ENCODE measurements at regions not wholly inside any gene's neighbourhood (a gene's known extent, or its start where the extent isn't known, plus 50 kb on each side); places are given as distances from the start of the nearest gene placed in this dataset.
"Not testable (repeated sequence)": the region's sequence is repeated elsewhere in the genome, so short reads cannot be mapped to it uniquely, and the experiment has no call there.

- in situ Hi-C loops (cut with MboI; ENCODE audit: low sequenced_read_pairs in 4 of 4); H3K4me1 ChIP-seq; intact Hi-C loops (cut with DNase I; ENCODE audit: low total_unique reads); H3K36me3 ChIP-seq; ATAC-seq; DNase-seq; H3K9me3 ChIP-seq; H3K27ac ChIP-seq; H3K27me3 ChIP-seq; H3K4me3 ChIP-seq: not testable (repeated sequence)
Measured at GRCh38 chr2:87638114-87638807, 109.6 kb upstream of the PLGLB2 start.

DNA sequence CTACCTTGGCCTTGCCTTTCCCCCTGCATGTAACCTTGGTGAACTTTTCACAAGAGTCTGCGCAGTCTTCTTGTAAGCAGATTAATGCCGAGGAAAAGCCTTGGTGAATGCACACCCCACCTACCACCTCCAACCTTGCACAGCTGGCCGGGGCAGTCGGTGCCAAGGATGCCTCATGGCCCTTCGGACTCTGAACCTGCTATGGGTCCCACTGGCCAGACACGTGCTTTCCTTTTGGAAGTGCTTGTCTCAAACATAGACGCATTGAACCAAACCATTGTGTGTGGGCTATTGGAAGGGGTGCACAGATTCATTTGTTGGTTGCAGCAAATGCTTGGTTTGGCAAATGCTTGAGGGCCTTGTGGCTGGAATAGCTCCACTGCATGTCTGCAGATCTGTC, 109.0 kb upstream of the PLGLB2 start:
- H3K27me3 ChIP-seq; DNase-seq; H3K36me3 ChIP-seq; H3K9me3 ChIP-seq; intact Hi-C loops (cut with DNase I; ENCODE audit: low total_unique reads); ATAC-seq; H3K4me3 ChIP-seq; in situ Hi-C loops (cut with MboI; ENCODE audit: low sequenced_read_pairs in 4 of 4); H3K27ac ChIP-seq; H3K4me1 ChIP-seq: not testable (repeated sequence)

DNA sequence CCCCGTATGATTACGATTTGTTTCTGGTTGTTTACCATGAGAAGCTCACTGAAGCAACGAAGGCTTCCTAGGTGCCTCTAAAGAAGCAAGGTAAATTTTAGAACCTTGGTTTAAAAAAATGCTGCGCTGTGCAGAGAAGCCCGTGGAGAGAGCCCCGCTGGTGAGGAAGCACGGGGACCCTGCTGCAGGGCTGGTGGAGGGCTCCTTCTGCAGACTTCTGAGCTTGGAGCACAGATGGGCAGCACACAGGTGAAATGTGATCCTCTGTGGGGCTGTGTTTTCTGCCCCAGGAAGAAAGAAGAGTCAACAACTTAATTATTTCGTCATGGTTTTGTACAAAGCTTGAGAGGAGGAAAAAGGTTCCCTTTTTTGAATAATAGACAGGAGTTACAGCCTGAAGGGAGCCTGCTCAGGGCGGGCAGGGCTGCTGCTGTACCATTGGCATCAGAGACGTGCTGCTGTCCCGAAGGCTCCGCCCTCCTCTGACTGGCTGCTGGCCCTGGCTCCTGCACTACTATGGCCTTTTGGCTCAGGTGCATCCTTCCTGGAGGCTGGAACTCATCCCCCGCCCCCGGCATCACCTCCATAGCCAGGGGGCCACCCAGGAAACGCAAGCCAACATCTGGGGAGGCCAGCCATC, 108.0 kb upstream of the PLGLB2 start:
- H3K27me3 ChIP-seq; H3K27ac ChIP-seq; DNase-seq; H3K4me3 ChIP-seq; intact Hi-C loops (cut with DNase I; ENCODE audit: low total_unique reads); H3K36me3 ChIP-seq; H3K4me1 ChIP-seq; H3K9me3 ChIP-seq; in situ Hi-C loops (cut with MboI; ENCODE audit: low sequenced_read_pairs in 4 of 4); ATAC-seq: not testable (repeated sequence)

DNA sequence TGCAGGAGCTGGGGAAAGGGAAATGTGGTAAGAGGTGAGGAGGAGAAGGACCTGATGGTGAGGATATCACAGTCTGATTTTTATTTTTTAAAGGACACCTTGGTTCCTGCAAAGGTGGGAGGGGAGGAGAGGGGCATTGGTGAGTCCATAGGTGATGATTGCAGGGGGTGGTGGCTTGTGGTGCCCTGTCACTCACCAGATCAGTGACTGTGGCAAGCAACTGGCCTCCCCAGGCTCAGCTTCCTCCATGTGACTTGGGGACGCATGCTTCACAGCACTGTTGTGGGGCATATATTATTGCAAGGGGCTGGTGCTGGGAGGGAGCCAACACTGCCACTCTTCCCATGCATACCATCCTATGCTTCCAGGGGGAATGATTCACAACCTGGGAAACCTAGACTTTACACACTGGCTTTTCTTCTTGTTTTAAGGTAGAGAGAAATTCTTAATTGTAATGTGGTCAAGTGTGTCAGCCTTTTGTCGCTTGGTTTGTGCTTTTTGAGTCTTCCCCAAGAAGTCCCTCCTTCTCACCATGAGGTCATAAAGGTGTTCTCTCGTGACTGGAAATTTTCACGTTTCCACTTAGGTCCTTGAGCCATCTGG, 106.8 kb upstream of the PLGLB2 start:
- in situ Hi-C loops (cut with MboI; ENCODE audit: low sequenced_read_pairs in 4 of 4); H3K4me3 ChIP-seq; ATAC-seq; H3K36me3 ChIP-seq; H3K27me3 ChIP-seq; H3K27ac ChIP-seq; intact Hi-C loops (cut with DNase I; ENCODE audit: low total_unique reads); H3K4me1 ChIP-seq; H3K9me3 ChIP-seq; DNase-seq: not testable (repeated sequence)

DNA sequence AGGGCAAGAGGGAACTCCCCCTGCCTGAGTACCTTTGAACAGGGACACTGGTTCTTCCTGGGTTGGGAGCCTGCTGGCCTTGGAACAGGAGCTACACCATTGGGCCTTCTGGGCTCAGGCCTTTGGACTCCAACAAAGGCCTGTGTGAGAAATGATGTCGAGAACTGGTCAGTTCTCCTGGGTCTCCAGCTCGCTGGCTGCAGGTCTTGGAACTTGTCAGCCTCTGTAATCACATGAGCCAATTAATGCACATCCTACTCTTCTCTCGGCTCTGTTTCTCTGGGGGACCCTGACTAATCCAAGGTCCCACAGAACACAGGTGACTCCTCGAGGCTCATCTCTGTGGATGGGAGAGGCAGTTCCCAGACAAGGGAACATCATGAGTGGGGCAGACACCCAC, 104.7 kb upstream of the PLGLB2 start:
- DNase-seq; intact Hi-C loops (cut with DNase I; ENCODE audit: low total_unique reads); in situ Hi-C loops (cut with MboI; ENCODE audit: low sequenced_read_pairs in 4 of 4); H3K36me3 ChIP-seq; H3K27ac ChIP-seq; H3K27me3 ChIP-seq; H3K4me3 ChIP-seq; H3K4me1 ChIP-seq; ATAC-seq; H3K9me3 ChIP-seq: not testable (repeated sequence)

- H3K36me3 ChIP-seq; in situ Hi-C loops (cut with MboI; ENCODE audit: low sequenced_read_pairs in 4 of 4); H3K27me3 ChIP-seq; intact Hi-C loops (cut with DNase I; ENCODE audit: low total_unique reads); ATAC-seq; DNase-seq; H3K4me3 ChIP-seq; H3K9me3 ChIP-seq; H3K27ac ChIP-seq; H3K4me1 ChIP-seq: not testable (repeated sequence)
Measured at GRCh38 chr2:87647737-87648498, 100.0 kb upstream of the PLGLB2 start.

- H3K27me3 ChIP-seq; in situ Hi-C loops (cut with MboI; ENCODE audit: low sequenced_read_pairs in 4 of 4); H3K4me3 ChIP-seq; DNase-seq; intact Hi-C loops (cut with DNase I; ENCODE audit: low total_unique reads); H3K4me1 ChIP-seq; H3K9me3 ChIP-seq; H3K27ac ChIP-seq; ATAC-seq; H3K36me3 ChIP-seq: not testable (repeated sequence)
Measured at GRCh38 chr2:87648815-87649214, 99.1 kb upstream of the PLGLB2 start.

GRCh38 chr2:87649871-87650270, 98.0 kb upstream of the PLGLB2 start:
- DNase-seq; H3K27ac ChIP-seq; ATAC-seq; H3K4me3 ChIP-seq; H3K4me1 ChIP-seq; H3K27me3 ChIP-seq; intact Hi-C loops (cut with DNase I; ENCODE audit: low total_unique reads); H3K36me3 ChIP-seq; in situ Hi-C loops (cut with MboI; ENCODE audit: low sequenced_read_pairs in 4 of 4); H3K9me3 ChIP-seq: not testable (repeated sequence)

GRCh38 chr2:87650837-87651236, 97.0 kb upstream of the PLGLB2 start:
- intact Hi-C loops (cut with DNase I; ENCODE audit: low total_unique reads); in situ Hi-C loops (cut with MboI; ENCODE audit: low sequenced_read_pairs in 4 of 4); H3K4me3 ChIP-seq; DNase-seq; H3K27ac ChIP-seq; H3K36me3 ChIP-seq; H3K9me3 ChIP-seq; H3K27me3 ChIP-seq; H3K4me1 ChIP-seq: not testable (repeated sequence)
- ATAC-seq: peak; percentile 26 to 53

DNA sequence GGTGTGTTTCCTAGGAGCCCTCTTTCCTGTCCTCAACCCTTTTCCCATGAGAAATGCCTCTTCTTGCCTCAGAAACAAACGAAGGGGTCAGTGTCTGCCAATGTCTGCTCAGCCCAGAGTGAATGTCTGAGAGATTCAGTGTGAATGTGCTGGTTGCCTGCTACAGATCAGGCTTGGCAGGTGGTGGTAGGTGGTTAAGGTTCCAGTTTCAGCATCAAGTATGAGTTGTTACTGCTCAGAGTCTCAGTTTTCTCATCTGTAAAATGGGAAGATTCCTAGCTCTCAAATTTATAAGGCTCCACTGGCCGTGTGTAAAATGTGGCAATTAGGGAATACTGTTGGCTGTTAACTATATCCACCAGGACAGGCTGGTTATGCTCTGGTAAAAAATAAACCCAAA, 96.3 kb upstream of the PLGLB2 start:
- H3K27ac ChIP-seq; intact Hi-C loops (cut with DNase I; ENCODE audit: low total_unique reads); ATAC-seq; DNase-seq; H3K9me3 ChIP-seq; H3K27me3 ChIP-seq; H3K4me3 ChIP-seq; in situ Hi-C loops (cut with MboI; ENCODE audit: low sequenced_read_pairs in 4 of 4); H3K36me3 ChIP-seq; H3K4me1 ChIP-seq: not testable (repeated sequence)

DNA sequence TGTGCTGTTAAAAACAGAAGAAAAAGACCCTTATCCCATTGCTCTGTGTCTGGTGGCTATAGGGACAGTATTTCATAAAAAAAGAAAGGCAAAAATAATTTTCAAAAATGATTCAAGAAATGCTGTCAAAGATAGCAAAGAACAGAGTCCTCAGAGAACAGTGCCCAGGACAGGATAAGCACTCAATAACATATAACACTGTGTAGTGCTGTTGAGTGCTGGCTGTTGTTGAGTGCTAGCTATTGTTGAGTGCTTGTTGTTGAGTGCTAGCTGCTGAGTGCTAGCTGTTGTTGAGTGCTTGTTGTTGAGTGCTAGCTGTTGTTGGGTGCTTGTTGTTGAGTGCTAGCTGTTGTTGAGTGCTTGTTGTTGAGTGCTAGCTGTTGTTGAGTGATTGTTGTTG, 94.5 kb upstream of the PLGLB2 start:
- H3K9me3 ChIP-seq; in situ Hi-C loops (cut with MboI; ENCODE audit: low sequenced_read_pairs in 4 of 4); H3K4me3 ChIP-seq; H3K27ac ChIP-seq; intact Hi-C loops (cut with DNase I; ENCODE audit: low total_unique reads); ATAC-seq; H3K4me1 ChIP-seq; H3K36me3 ChIP-seq; H3K27me3 ChIP-seq; DNase-seq: not testable (repeated sequence)
